IMR-90 (cell line): ENCODE measurements at regions not wholly inside any gene's neighbourhood (a gene's known extent, or its start where the extent isn't known, plus 50 kb on each side); places are given as distances from the start of the nearest gene placed in this dataset.

ENCODE experiments used
- CHD1 ChIP-seq: IDR thresholded peaks from 2 replicates; pipeline ENCODE4 v1.6.1; 2012; ENCODE audit warnings: low read depth, low read length, improper control_type of control experiment
- MXI1 ChIP-seq: IDR thresholded peaks from 2 replicates; pipeline ENCODE4 v1.6.1; 2012; ENCODE audit warnings: low read depth, mild to moderate bottlenecking, low read length, moderate library complexity, borderline replicate concordance
- POLR2A ChIP-seq: IDR thresholded peaks from 2 replicates; pipeline ENCODE4 v1.6.1; 2012; ENCODE audit warnings: mild to moderate bottlenecking, low read depth, low read length
- RAD21 ChIP-seq: IDR thresholded peaks from 2 replicates; pipeline ENCODE4 v1.6.1; 2012; ENCODE audit warnings: low read length, improper control_type of control experiment
- RCOR1 ChIP-seq: IDR thresholded peaks from 2 replicates; pipeline ENCODE4 v1.6.1; 2012; ENCODE audit warnings: mild to moderate bottlenecking, low read length, improper control_type of control experiment; ENCODE audit not compliant: insufficient replicate concordance
- RFX5 ChIP-seq: IDR thresholded peaks from 2 replicates; pipeline ENCODE4 v1.8.0; 2012; ENCODE audit warnings: low read depth, mild to moderate bottlenecking, low read length, moderate library complexity
- SMC3 ChIP-seq: fragments of 150-350 bp; IDR thresholded peaks from 2 replicates; pipeline ENCODE4 v1.6.1; 2016; ENCODE audit warnings: low read depth, mild to moderate bottlenecking, antibody characterized with exemption, low read length, moderate library complexity
- TF ChIP-seq, protein P1 (sequence below): conservative IDR thresholded peaks from 2 replicates; pipeline ENCODE4 v1.5.1; 2012; ENCODE audit warnings: mild to moderate bottlenecking, low read depth, low read length, improper control_type of control experiment
- TF ChIP-seq, protein P2 (sequence below): fragments of 150-350 bp; IDR thresholded peaks from 2 replicates; pipeline ENCODE4 v1.6.1; 2017; ENCODE audit warnings: mild to moderate bottlenecking, antibody characterized with exemption, low read length, low read depth
- TF ChIP-seq, protein P3 (sequence below): fragments of 150-350 bp; IDR thresholded peaks from 2 replicates; pipeline ENCODE4 v1.6.1; 2016; ENCODE audit warnings: low read depth, mild to moderate bottlenecking, low read length, moderate library complexity, borderline replicate concordance

DNA sequence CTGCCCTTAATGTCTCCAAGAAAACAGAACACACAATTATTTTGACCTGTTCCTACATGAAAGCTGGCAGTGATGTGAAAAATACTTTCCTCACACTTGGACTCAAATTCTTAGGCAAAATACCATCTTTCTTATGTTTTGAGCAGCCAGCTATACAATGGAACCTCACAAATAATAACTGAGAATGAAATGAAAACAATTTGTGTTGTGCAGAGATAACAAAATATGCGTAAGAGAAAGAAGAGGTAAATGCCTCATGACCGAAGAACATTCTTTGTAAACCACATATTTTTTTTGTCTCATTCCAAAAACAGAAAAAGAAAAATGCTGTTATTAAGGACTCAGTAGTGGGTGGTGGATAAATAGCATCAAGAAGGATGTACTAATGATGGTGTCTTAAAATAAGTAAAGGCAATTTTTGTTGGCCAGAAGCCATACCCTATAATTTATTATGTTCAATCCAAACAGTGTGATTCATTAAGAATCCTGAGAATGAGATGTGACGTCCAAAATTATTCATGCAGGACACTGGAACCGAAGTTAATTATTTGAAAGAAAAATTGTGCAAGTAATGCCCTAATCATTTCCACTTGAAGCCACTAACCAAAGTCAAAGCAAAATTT is 193.0 kb upstream of the NETO1 start:
- TF ChIP-seq, protein P1, sequence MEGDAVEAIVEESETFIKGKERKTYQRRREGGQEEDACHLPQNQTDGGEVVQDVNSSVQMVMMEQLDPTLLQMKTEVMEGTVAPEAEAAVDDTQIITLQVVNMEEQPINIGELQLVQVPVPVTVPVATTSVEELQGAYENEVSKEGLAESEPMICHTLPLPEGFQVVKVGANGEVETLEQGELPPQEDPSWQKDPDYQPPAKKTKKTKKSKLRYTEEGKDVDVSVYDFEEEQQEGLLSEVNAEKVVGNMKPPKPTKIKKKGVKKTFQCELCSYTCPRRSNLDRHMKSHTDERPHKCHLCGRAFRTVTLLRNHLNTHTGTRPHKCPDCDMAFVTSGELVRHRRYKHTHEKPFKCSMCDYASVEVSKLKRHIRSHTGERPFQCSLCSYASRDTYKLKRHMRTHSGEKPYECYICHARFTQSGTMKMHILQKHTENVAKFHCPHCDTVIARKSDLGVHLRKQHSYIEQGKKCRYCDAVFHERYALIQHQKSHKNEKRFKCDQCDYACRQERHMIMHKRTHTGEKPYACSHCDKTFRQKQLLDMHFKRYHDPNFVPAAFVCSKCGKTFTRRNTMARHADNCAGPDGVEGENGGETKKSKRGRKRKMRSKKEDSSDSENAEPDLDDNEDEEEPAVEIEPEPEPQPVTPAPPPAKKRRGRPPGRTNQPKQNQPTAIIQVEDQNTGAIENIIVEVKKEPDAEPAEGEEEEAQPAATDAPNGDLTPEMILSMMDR = no peak
- no peak for TF ChIP-seq RFX5
- TF ChIP-seq POLR2A = no peak
- TF ChIP-seq, protein P2, sequence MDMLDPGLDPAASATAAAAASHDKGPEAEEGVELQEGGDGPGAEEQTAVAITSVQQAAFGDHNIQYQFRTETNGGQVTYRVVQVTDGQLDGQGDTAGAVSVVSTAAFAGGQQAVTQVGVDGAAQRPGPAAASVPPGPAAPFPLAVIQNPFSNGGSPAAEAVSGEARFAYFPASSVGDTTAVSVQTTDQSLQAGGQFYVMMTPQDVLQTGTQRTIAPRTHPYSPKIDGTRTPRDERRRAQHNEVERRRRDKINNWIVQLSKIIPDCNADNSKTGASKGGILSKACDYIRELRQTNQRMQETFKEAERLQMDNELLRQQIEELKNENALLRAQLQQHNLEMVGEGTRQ = no peak
- TF ChIP-seq RCOR1 = no peak
- TF ChIP-seq MXI1 = no peak
- no peak for TF ChIP-seq CHD1
- no peak for TF ChIP-seq SMC3
- TF ChIP-seq, protein P3, sequence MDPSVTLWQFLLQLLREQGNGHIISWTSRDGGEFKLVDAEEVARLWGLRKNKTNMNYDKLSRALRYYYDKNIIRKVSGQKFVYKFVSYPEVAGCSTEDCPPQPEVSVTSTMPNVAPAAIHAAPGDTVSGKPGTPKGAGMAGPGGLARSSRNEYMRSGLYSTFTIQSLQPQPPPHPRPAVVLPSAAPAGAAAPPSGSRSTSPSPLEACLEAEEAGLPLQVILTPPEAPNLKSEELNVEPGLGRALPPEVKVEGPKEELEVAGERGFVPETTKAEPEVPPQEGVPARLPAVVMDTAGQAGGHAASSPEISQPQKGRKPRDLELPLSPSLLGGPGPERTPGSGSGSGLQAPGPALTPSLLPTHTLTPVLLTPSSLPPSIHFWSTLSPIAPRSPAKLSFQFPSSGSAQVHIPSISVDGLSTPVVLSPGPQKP = no peak
- no peak for TF ChIP-seq RAD21
